ENCODE measurements at regions not wholly inside any gene's neighbourhood (a gene's known extent, or its start where the extent isn't known, plus 50 kb on each side); places are given as distances from the start of the nearest gene placed in this dataset.

GRCh38 chr3:11698326-11699082 lies 54.8 kb upstream of the VGLL4 start:
- H3K4me1 Mint-ChIP-seq, result no peaks in the 10 kb centered on the region
- no peaks in the 10 kb centered on the region for H3K9me3 Mint-ChIP-seq
- ATAC-seq (replicated peaks), result no peak
- H3K27ac Mint-ChIP-seq, result no peak overlapping the region
- no peak overlapping the region for H3K4me3 Mint-ChIP-seq
- H3K36me3 Mint-ChIP-seq (ENCODE audit: low read depth), result peaks cover 30% of the 10 kb centered on the region
- no peaks in the 10 kb centered on the region for H3K27me3 Mint-ChIP-seq

- H3K4me3 Mint-ChIP-seq, result no peak overlapping the region
- no peaks in the 10 kb centered on the region for H3K9me3 Mint-ChIP-seq
- no peaks in the 10 kb centered on the region for H3K27me3 Mint-ChIP-seq
- no peak for ATAC-seq (replicated peaks)
- H3K27ac Mint-ChIP-seq, result no peak overlapping the region
- H3K4me1 Mint-ChIP-seq, result no peaks in the 10 kb centered on the region
- peaks cover 29% of the 10 kb centered on the region for H3K36me3 Mint-ChIP-seq (ENCODE audit: low read depth)
These were observed 54.0 kb upstream of the VGLL4 start for GRCh38 chr3:11697701-11698100.

- Mint-ChIP-seq H3K9me3 (no peaks in the 10 kb centered on the region), H3K36me3 (ENCODE audit: low read depth) (peaks cover 23% of the 10 kb centered on the region), H3K4me1 (no peaks in the 10 kb centered on the region), H3K4me3 (no peak overlapping the region), H3K27me3 (no peaks in the 10 kb centered on the region), H3K27ac (no peak overlapping the region)
- ATAC-seq (replicated peaks), result no peak
These were observed 52.3 kb upstream of the VGLL4 start for GRCh38 chr3:11696054-11696453.

Measured in activated T-helper 17 cell treated with anti-CD3 and anti-CD28 coated beads, Interleukin-2, amount 50 U/mL, for 72 hours (primary cell).